D721Med (cell line): ENCODE measurements at regions not wholly inside any gene's neighbourhood (a gene's known extent, or its start where the extent isn't known, plus 50 kb on each side); places are given as distances from the start of the nearest gene placed in this dataset.

Experiments used
- DNase-seq: peaks from one replicate; pipeline ENCODE4 v3.0.0; 2011; ENCODE audit warnings: low spot score; ENCODE audit not compliant: insufficient read length
- FAIRE-seq: peaks from 2 replicates; lab custom pipeline; 2011; peaks lifted over from hg19 to GRCh38; lab: Jason Lieb, UNC
- CTCF ChIP-seq: IDR thresholded peaks from 2 replicates; pipeline ENCODE4 v1.5.1; 2012; ENCODE audit warnings: mild to moderate bottlenecking, control low read depth; ENCODE audit not compliant: insufficient read depth; ENCODE audit errors: missing control alignments

GRCh38 chr2:38158378-38159118 lies 82.6 kb upstream of the CYP1B1 start:
- FAIRE-seq (no peak), DNase-seq (no peak)
- no peak for TF ChIP-seq CTCF

- TF ChIP-seq CTCF: no peak
- FAIRE-seq (no peak), DNase-seq (no peak)
These were observed 80.5 kb upstream of the CYP1B1 start for GRCh38 chr2:38156436-38156835.

GRCh38 chr2:38155015-38155414 lies 79.1 kb upstream of the CYP1B1 start:
- no peak for TF ChIP-seq CTCF
- FAIRE-seq (no peak), DNase-seq (no peak)

GRCh38 chr2:38154395-38154794 lies 78.4 kb upstream of the CYP1B1 start:
- FAIRE-seq (no peak), DNase-seq (no peak)
- TF ChIP-seq CTCF: no peak

- TF ChIP-seq CTCF: no peak
- DNase-seq: no peak
- no peak for FAIRE-seq
These were observed 77.7 kb upstream of the CYP1B1 start for GRCh38 chr2:38153476-38154135.

GRCh38 chr2:38152913-38153312 lies 77.0 kb upstream of the CYP1B1 start:
- DNase-seq: no peak
- no peak for FAIRE-seq
- no peak for TF ChIP-seq CTCF

- DNase-seq (no peak), FAIRE-seq (no peak)
- TF ChIP-seq CTCF: no peak
These were observed 76.1 kb upstream of the CYP1B1 start for GRCh38 chr2:38152035-38152434.
